ENCODE measurements at regions not wholly inside any gene's neighbourhood (a gene's known extent, or its start where the extent isn't known, plus 50 kb on each side); places are given as distances from the start of the nearest gene placed in this dataset.

- TF ChIP-seq BHLHE40 (IDR thresholded peaks at IDR 0.05; ENCODE audit: borderline replicate concordance) (no peak), NFRKB (IDR thresholded peaks at IDR 0.05) (no peak), ZNF384 (IDR thresholded peaks at IDR 0.05) (no peak), TARDBP (IDR thresholded peaks at IDR 0.05) (no peak), SP1 (IDR thresholded peaks at IDR 0.05) (no peak), FOXM1 (IDR thresholded peaks at IDR 0.05; ENCODE audit: borderline replicate concordance) (no peak), CTBP1 (IDR thresholded peaks at IDR 0.05; ENCODE audit: borderline replicate concordance) (no peak), SUZ12 (IDR thresholded peaks at IDR 0.05) (no peak)
Observed at GRCh38 chr4:175253184-175253902, 335.2 kb downstream of the ADAM29 start.
